Right lobe of liver (tissue), 6 donors: ENCODE measurements at regions not wholly inside any gene's neighbourhood (a gene's known extent, or its start where the extent isn't known, plus 50 kb on each side); places are given as distances from the start of the nearest gene placed in this dataset.
"Not testable (repeated sequence)": the region's sequence is repeated elsewhere in the genome, so short reads cannot be mapped to it uniquely, and the experiment has no call there.

Experiments used
- ATAC-seq, 4 donors: fragments of 200-7000 bp; cut with Tn5 transposase; one replicate each; pipeline ENCODE4 v1.9.1; 2020; ENCODE audit warnings: mild to moderate bottlenecking in 4 of 4, moderate library complexity in 4 of 4
- DNase-seq, 3 donors: peaks; one replicate each; pipeline ENCODE4 v3.0.0-alpha.2; 2020
- H3K27ac ChIP-seq, 3 donors: fragments of 200-600 bp; one replicate each; pipeline ENCODE4 v1.8.0; 2022
- H3K27me3 ChIP-seq, 2 donors: fragments of 200-600 bp; one replicate each; pipeline ENCODE4 v1.8.0; 2022
- H3K36me3 ChIP-seq, 4 donors: fragments of 200-600 bp; sonication (generic) in 1 of 4; one replicate each; pipeline versions ENCODE4 v1.5.1 to v1.8.0; 2017 to 2022; ENCODE audit warnings: control low read depth in 1 of 4
- H3K4me1 ChIP-seq, 4 donors: fragments of 200-600 bp; sonication (generic) in 1 of 4; one replicate each; pipeline versions ENCODE4 v1.5.1 to v1.8.0; 2017 to 2022; ENCODE audit warnings: control low read depth in 1 of 4
- H3K4me3 ChIP-seq, 3 donors: fragments of 200-600 bp; one replicate each; pipeline ENCODE4 v1.8.0; 2022
- H3K9me3 ChIP-seq, 4 donors: fragments of 200-600 bp; sonication (generic) in 1 of 4; one replicate each; pipeline versions ENCODE4 v1.5.1 to v1.8.0; 2017 to 2022; ENCODE audit warnings: control low read depth in 1 of 4
- WGBS: methylation state at CpG from one replicate; pipeline ENCODE4 v1.1.6; 2018; ENCODE audit warnings: low coverage, low lambda C conversion rate; ENCODE audit not compliant: insufficient coverage; ENCODE audit errors: missing lambda C conversion rate; 5-methylcytosine and 5-hydroxymethylcytosine counted together
- intact Hi-C, 2 donors: fragments of 100-400 bp; cut with DNase I; formaldehyde crosslinking; loops; one replicate each; pipeline versions ENCODE4 v1.11.2 to v1.14.1; 2022
- donor health status: DM: no; HTN: yes; CAD: no.
- donor health status: DM: no; HTN: no; CAD: no.
- donor health status: DM: no; HTN: no; CAD: no.
- donor health status: DM: no; HTN: yes; CAD: no.
- donor health status: DM: no; HTN: yes; CAD: no.

DNA sequence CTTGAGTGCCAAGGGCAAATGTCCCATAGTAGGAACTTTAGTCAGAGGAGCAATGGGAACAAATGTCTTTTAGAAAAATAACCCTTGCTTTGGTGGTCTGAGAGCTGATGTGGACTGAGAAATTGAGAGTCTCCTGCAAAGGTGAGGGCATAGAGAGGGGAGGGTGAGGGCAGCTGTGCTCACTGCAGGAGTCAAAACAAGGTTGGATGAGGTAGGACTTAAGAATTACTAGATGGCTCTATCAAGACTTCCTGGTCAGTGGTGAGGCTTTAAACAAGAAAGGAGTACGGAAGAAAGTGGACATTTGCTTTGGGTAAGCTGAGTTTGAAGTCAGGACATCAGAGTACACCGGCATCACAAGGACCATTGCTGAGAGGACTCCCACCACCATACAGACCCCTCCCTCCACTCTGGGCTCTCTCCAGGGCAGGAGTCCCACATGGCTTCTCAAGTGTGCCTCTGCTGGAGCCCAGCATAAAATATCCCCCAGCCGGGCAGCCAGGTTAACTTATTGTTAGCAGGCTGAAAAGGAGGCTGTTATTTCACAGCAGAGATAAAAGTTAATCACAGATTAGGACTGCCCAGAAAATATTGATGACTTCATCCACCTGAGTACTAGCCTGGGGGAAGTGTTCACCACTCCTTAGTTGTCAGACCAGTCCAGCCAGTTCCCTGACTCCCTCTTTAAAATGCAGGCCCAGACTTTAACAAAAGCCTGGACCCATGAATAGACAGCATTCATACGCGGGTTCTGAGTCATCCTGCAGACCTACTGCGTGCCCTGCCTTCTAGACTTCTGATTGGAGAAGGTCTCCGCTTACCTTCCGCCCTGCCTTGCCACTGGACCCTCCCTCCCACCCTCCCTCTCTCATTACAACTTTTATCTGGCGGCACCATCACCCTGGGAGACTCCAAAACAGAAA lies 167.2 kb downstream of the BCL2L11 start:
- H3K4me1 ChIP-seq, H3K9me3 ChIP-seq, DNase-seq, H3K27me3 ChIP-seq, H3K4me3 ChIP-seq, intact Hi-C loops, H3K36me3 ChIP-seq, H3K27ac ChIP-seq: not testable (repeated sequence)
- ATAC-seq = peak in 1 of 4 donors; percentile 31
- 66% methylated on average over 4 of the region's 9 CpGs for WGBS

DNA sequence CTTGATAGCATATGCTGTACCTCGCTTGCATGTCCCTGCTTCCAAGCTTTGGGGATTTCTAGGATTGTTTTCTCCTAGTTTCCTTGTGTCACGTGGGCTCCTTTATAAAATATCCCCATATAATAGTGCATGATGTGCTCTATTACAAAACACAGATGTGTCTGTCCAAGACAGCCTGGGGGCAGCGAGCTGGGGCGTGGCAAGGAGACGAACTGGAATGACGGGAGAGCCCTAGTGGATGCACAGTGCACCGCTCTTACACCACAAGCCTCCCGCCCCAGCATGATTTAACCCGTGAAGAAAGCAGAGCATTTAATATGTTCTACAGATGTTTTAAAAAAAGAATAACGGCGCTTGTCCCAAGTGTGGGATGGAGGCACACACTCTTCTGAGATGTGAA lies 169.7 kb downstream of the BCL2L11 start:
- intact Hi-C loops, H3K27me3 ChIP-seq, H3K9me3 ChIP-seq, H3K4me3 ChIP-seq, ATAC-seq, H3K27ac ChIP-seq, DNase-seq, H3K4me1 ChIP-seq, H3K36me3 ChIP-seq: not testable (repeated sequence)
- 89% methylated on average over 6 of the region's 11 CpGs for WGBS

DNA sequence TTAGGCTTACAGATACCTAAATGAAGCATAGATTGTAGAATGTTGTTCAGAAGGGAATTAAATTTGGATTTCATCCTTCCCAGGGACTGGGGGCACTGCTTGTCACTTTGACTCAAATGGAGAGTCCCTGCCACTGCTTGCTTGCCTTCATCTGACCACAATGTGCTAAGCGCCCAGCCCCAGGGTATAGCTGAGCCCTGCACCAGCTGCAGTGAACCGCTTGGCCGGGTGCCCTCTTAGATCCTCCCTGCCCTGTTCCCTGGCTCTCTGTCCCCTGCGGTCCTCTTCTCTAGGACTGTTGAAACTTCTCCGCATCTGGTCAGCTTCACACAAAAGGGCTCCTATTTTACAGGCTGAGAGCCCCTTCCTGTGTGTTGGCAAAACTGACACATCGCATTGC lies 170.9 kb downstream of the BCL2L11 start:
- intact Hi-C loops, H3K4me1 ChIP-seq, H3K36me3 ChIP-seq, H3K4me3 ChIP-seq, H3K27me3 ChIP-seq, H3K9me3 ChIP-seq: not testable (repeated sequence)
- peak overlapping the region in 1 of 3 donors; percentile 87 for H3K27ac ChIP-seq
- ATAC-seq = peak; percentile 72 to 87 (median 82)
- DNase-seq = peak; percentile 36 to 61 (median 58)
- WGBS = 30% methylated on average over 2 of the region's 6 CpGs

DNA sequence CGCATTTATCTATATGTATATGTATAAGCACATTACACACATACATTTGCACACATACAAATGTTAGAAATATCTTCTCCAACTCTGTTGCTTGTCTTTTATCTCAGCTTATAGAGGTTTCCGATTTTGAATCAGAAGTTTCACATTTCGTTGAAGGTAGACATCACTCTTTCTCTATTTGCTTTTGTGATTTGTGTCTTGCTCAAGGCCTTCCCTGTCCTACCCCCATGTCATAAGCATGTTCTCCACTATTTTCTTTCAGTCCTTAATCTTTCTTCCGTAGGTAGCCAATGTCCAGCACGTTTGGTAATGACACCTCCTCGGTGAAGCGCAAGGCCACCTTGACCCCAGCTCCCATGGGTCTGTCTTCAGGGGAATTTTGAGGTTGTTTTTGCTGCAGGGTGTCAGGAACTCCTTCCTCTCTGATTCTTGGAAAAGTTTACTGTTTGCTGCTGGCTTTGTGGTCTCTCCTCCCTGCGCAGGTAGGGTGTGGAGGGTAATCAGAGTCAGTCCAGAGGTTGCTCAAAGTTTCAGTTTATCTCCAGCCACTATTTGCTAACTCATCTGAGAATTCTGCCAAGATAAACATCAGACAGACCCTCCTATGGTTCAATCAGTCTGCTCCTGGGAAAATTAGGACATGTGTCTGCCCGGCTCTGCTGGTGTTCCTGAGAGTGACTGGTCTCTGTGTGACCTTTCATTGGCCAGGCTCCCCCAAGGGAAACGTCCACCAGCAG lies 171.7 kb downstream of the BCL2L11 start:
- intact Hi-C loops = not testable (repeated sequence)
- 36% methylated on average over 7 of the region's 10 CpGs for WGBS
- ATAC-seq = peak; percentile 79 to 91 (median 84)

DNA sequence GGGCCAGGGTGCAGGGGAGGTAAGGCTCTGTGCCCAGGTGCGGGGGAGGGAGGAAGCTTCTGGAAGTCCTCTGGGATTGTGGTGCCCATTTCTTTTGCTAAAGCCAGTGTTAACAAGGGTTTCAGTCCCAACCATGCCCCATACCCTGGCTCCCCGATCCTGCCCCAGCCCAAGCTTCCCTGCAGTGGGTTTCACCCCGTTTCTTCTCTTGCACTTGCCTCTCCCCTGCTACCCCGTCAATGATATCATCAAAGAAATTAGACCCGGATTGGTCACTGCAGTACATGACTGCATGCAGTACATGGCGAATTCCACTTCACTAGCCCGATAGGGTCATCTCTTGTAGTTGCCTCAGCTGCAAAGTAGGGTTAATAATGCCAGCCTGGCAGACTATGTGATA lies 174.0 kb downstream of the BCL2L11 start:
- WGBS = no CpG with 5 or more reads among the region's 7 CpGs
- H3K27ac ChIP-seq, H3K4me1 ChIP-seq, H3K27me3 ChIP-seq, H3K36me3 ChIP-seq, H3K4me3 ChIP-seq, H3K9me3 ChIP-seq, DNase-seq, intact Hi-C loops: not testable (repeated sequence)
- ATAC-seq = peak in 3 of 4 donors; percentile 8 to 43 (median 8)

More for the DNA sequence above, 171.7 kb downstream of the BCL2L11 start:
- H3K4me1 ChIP-seq, H3K36me3 ChIP-seq, H3K4me3 ChIP-seq, H3K27me3 ChIP-seq, H3K9me3 ChIP-seq: not testable (repeated sequence)
- peak; percentile 29 to 73 (median 58) for DNase-seq
- H3K27ac ChIP-seq = peak overlapping the region; percentile 51 to 87 (median 54)

DNA sequence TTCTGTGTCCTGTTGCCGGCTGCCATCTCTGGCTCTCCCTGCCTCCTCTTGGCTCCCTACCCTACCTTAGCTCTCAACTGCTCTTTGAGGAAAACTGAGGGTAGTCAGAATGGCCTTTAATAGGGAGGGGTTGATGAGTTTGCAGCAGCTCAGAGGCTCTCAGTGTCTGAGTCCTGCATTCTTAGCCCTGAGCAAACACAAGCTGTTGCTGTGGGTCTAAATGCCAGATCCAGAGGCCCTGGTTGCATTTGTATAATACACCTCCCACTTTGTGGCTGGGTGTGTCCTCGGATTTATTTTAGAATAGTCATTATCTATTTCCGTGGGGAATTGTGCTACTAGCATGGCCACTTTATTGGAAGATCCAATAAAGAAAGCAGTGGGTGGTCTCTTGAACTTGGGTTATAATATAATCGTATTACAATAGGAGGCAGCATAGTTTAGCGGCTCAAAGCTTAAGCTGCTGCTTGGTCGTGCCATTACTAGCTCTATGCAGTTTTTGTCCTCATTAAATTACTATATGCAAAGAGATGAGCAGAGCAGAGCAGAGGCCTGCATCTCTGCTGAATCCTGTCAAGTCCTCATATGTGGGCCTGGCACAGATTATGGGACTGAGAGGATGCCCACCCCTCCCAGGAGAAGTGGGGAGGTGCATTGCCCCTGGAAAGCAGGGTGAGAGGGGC lies 175.5 kb downstream of the BCL2L11 start:
- H3K4me1 ChIP-seq, H3K9me3 ChIP-seq, intact Hi-C loops, DNase-seq, H3K4me3 ChIP-seq, H3K36me3 ChIP-seq, H3K27me3 ChIP-seq, H3K27ac ChIP-seq, ATAC-seq: not testable (repeated sequence)
- WGBS = 96% methylated on average over 4 of the region's 6 CpGs

DNA sequence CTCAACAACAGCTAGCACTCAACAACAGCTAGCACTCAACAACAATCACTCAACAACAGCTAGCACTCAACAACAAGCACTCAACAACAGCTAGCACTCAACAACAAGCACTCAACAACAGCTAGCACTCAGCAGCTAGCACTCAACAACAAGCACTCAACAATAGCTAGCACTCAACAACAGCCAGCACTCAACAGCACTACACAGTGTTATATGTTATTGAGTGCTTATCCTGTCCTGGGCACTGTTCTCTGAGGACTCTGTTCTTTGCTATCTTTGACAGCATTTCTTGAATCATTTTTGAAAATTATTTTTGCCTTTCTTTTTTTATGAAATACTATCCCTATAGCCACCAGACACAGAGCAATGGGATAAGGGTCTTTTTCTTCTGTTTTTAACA lies 176.4 kb downstream of the BCL2L11 start:
- H3K9me3 ChIP-seq, intact Hi-C loops, H3K36me3 ChIP-seq, H3K4me1 ChIP-seq, H3K27ac ChIP-seq, ATAC-seq, H3K27me3 ChIP-seq, DNase-seq, H3K4me3 ChIP-seq: not testable (repeated sequence)

DNA sequence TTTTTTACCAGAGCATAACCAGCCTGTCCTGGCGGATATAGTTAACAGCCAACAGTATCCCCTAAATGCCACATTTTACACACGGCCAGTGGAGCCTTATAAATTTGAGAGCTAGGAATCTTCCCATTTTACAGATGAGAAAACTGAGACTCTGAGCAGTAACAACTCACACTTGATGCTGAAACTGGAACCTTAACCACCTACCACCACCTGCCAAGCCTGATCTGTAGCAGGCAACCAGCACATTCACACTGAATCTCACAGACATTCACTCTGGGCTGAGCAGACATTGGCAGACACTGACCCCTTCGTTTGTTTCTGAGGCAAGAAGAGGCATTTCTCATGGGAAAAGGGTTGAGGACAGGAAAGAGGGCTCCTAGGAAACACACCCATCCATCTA lies 178.2 kb downstream of the BCL2L11 start:
- H3K27ac ChIP-seq, intact Hi-C loops, H3K36me3 ChIP-seq, DNase-seq, H3K4me1 ChIP-seq, H3K27me3 ChIP-seq, H3K9me3 ChIP-seq, H3K4me3 ChIP-seq, ATAC-seq: not testable (repeated sequence)
- 100% methylated on average over 1 of the region's 3 CpGs for WGBS

DNA sequence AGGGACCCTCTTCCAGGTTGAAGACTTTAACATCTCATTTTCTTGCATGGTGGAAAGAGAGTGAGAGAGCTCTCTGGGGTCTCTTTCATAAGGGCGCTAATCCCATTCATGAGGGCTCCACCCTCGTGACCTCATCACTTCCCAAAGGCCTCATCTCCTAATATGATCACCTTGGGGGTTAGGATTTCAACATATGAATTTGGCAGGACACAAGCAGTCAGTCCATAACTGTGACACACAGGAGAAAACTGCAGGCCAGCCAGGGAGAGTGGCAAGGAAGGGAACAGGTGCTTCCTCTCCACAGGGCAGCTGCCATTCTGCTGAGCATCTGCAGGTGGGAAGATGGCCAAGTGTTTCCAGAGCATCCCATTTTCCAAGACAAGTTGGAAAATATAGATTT lies 178.9 kb downstream of the BCL2L11 start:
- 100% methylated on average over 2 of the region's 2 CpGs for WGBS
- H3K4me1 ChIP-seq, H3K4me3 ChIP-seq, H3K9me3 ChIP-seq, H3K36me3 ChIP-seq, ATAC-seq, H3K27ac ChIP-seq, DNase-seq, H3K27me3 ChIP-seq, intact Hi-C loops: not testable (repeated sequence)

DNA sequence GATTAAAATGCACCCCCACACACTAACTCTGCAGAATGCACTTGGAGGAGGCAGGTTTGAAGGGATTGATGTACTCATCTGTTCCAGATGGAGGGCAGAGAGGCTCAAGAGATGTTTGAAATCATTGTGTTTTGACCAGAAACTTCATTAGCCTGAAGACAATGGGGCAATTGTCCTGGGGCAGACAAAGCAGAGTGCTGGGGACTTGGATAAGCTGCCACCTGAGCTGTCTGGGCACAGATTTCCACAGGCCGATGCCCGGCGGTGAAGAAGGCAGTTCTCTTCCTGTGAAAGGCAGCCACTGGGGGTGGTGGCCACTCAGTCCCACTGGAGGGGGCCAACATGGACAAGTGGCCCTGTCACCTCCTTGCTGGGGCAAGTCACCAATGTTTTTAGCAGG lies 181.0 kb downstream of the BCL2L11 start:
- ATAC-seq, H3K9me3 ChIP-seq, H3K27me3 ChIP-seq, H3K27ac ChIP-seq, H3K36me3 ChIP-seq, intact Hi-C loops, H3K4me3 ChIP-seq, DNase-seq, H3K4me1 ChIP-seq: not testable (repeated sequence)
- no CpG with 5 or more reads among the region's 3 CpGs for WGBS
